AG04450 (cell line): ENCODE measurements at regions not wholly inside any gene's neighbourhood (a gene's known extent, or its start where the extent isn't known, plus 50 kb on each side); places are given as distances from the start of the nearest gene placed in this dataset.

Experiments used
- CTCF ChIA-PET: fragments of 300-600, 350-600 bp; formaldehyde crosslinking; extraction: SDS; loops from one replicate; lab custom pipeline; 2022; ENCODE audit warnings: antibody characterized with exemption, inconsistent platforms; lab: Charles Lee
- POLR2A ChIA-PET: fragments of 350-600 bp; formaldehyde crosslinking; extraction: SDS; loops from one replicate; lab custom pipeline; 2021; ENCODE audit warnings: antibody characterized with exemption, inconsistent platforms; lab: Yijun Ruan, JAX
- DNase-seq: peaks from one replicate; pipeline ENCODE4 v3.0.0-alpha.2; 2011; ENCODE audit warnings: low read depth, low spot score
- H3K27ac ChIP-seq: one replicate; pipeline ENCODE4 v1.5.1; 2012; ENCODE audit warnings: low read depth, low read length, control low read depth
- H3K27me3 ChIP-seq: one replicate; pipeline ENCODE4 v1.6.0; 2012; ENCODE audit warnings: low read length; ENCODE audit not compliant: control insufficient read depth, insufficient read depth
- H3K4me3 ChIP-seq: 2 replicates; pipeline ENCODE4 v1.5.1; 2011; ENCODE audit warnings: mild to moderate bottlenecking, low read depth, low read length, control low read depth
- H3K9me3 ChIP-seq: 2 replicates; pipeline ENCODE4 v1.5.1; 2012; ENCODE audit warnings: low read length; ENCODE audit not compliant: control insufficient read depth, insufficient read depth
- CTCF ChIP-seq: IDR thresholded peaks from 2 replicates; pipeline ENCODE4 v1.5.1; 2011; ENCODE audit warnings: low read depth, low read length, control low read depth, inconsistent platforms

GRCh38 chr14:41037388-41037787, 569.3 kb upstream of the LRFN5 start:
- Histone ChIP-seq H3K27me3 (no peaks in the 10 kb centered on the region), H3K4me3 (no peak overlapping the region), H3K9me3 (peaks cover 7% of the 10 kb centered on the region; the same call in 1 of the 2 replicates), H3K27ac (no peak overlapping the region)
- POLR2A ChIA-PET = no interaction called here
- DNase-seq = no peak
- CTCF ChIA-PET = no interaction called here
- no peak for TF ChIP-seq CTCF

GRCh38 chr14:41034969-41035368, 571.7 kb upstream of the LRFN5 start:
- CTCF ChIA-PET = no interaction called here
- no peak for DNase-seq
- Histone ChIP-seq H3K27me3 (no peaks in the 10 kb centered on the region), H3K27ac (no peak overlapping the region), H3K9me3 (peaks cover 3% of the 10 kb centered on the region; the same call in 1 of the 2 replicates), H3K4me3 (no peak overlapping the region)
- POLR2A ChIA-PET = no interaction called here
- TF ChIP-seq CTCF = no peak

- DNase-seq = no peak
- POLR2A ChIA-PET = no interaction called here
- Histone ChIP-seq H3K4me3 (no peak overlapping the region), H3K9me3 (peaks cover 4% of the 10 kb centered on the region; the same call in 1 of the 2 replicates), H3K27me3 (no peaks in the 10 kb centered on the region), H3K27ac (no peak overlapping the region)
- CTCF ChIA-PET = no interaction called here
- TF ChIP-seq CTCF = no peak
Observed at GRCh38 chr14:41022932-41023331, 583.7 kb upstream of the LRFN5 start.

DNA sequence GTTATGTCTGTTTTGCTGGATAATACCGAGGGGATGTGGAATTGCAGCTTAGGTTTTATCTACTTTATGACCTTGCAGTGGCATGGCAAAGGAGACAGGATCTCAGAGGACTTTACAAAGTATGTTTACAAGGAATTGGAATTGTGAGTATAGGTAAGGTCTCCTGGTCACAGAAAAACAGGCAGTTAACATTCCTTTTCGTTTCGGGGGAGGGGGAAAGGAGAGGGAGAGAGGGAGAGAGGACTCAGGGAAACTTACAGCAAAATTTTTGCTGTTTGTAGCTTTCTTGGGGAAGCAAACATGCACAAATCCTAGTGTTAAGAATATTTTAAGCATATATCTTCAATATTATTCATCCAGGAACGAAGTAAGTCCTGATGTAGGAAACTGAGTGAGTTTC, 590.5 kb upstream of the LRFN5 start:
- H3K27me3 ChIP-seq = no peaks in the 10 kb centered on the region
- no peak overlapping the region for H3K4me3 ChIP-seq
- H3K27ac ChIP-seq = no peak overlapping the region
- CTCF ChIA-PET = no interaction called here
- POLR2A ChIA-PET = no interaction called here
- TF ChIP-seq CTCF = no peak
- no peak for DNase-seq
- H3K9me3 ChIP-seq = no peaks in the 10 kb centered on the region

GRCh38 chr14:41000350-41000749, 606.3 kb upstream of the LRFN5 start:
- Histone ChIP-seq H3K4me3 (no peak overlapping the region), H3K27me3 (no peaks in the 10 kb centered on the region), H3K9me3 (peaks cover 3% of the 10 kb centered on the region), H3K27ac (no peak overlapping the region)
- no peak for DNase-seq
- ChIA-PET CTCF (no interaction called here), POLR2A (no interaction called here)
- no peak for TF ChIP-seq CTCF
